H1 (cell line): ENCODE measurements at regions not wholly inside any gene's neighbourhood (a gene's known extent, or its start where the extent isn't known, plus 50 kb on each side); places are given as distances from the start of the nearest gene placed in this dataset.

Experiments used
- ASH2L ChIP-seq: fragments of 200-600, 300-600 bp; sonication (generic); IDR thresholded peaks from one replicate; pipeline ENCODE4 v1.7.1; 2017; ENCODE audit warnings: low read length
- BRCA1 ChIP-seq: IDR thresholded peaks from 2 replicates; pipeline ENCODE4 v1.6.1; 2012; ENCODE audit warnings: low read depth, low read length, improper control_type of control experiment
- POLR2AphosphoS5 ChIP-seq: IDR thresholded peaks from 2 replicates; pipeline ENCODE4 v1.6.1; 2011; ENCODE audit warnings: low read depth, low read length
- RFX5 ChIP-seq: IDR thresholded peaks from 2 replicates; pipeline ENCODE4 v1.6.1; 2011; ENCODE audit warnings: low read depth, low read length, improper control_type of control experiment, borderline replicate concordance
- SIX5 ChIP-seq: IDR thresholded peaks from 2 replicates; pipeline ENCODE4 v1.6.1; 2011; ENCODE audit warnings: mild to moderate bottlenecking, low read depth, low read length
- SP4 ChIP-seq: IDR thresholded peaks from 2 replicates; pipeline ENCODE4 v1.6.1; 2012; ENCODE audit warnings: low read length, inconsistent platforms
- TBP ChIP-seq: IDR thresholded peaks from 2 replicates; pipeline ENCODE4 v1.6.1; 2011; ENCODE audit warnings: low read depth, low read length, improper control_type of control experiment
- ZNF274 ChIP-seq: IDR thresholded peaks from 2 replicates; pipeline ENCODE4 v1.7.0; 2012; ENCODE audit warnings: low read length, borderline replicate concordance; ENCODE audit errors: extremely low read depth
- TF ChIP-seq, protein P1 (sequence below), 3 experiments: IDR thresholded peaks; 1 replicate in 2 of 3; 2 replicates in 1 of 3; pipeline versions ENCODE4 v1.5.1 to v1.6.1; 2011; ENCODE audit warnings: low read length in 3 of 3, mild to moderate bottlenecking in 3 of 3, inconsistent platforms in 2 of 3, low read depth in 1 of 3, moderate library complexity in 1 of 3; ENCODE audit not compliant: insufficient read depth in 1 of 3; ENCODE audit errors: control extremely low read depth in 1 of 3

- TF ChIP-seq RFX5 (no peak), ASH2L (no peak), POLR2AphosphoS5 (no peak), SIX5 (no peak), BRCA1 (no peak), SP4 (no peak), TBP (no peak), ZNF274 (no peak)
- TF ChIP-seq, protein P1, sequence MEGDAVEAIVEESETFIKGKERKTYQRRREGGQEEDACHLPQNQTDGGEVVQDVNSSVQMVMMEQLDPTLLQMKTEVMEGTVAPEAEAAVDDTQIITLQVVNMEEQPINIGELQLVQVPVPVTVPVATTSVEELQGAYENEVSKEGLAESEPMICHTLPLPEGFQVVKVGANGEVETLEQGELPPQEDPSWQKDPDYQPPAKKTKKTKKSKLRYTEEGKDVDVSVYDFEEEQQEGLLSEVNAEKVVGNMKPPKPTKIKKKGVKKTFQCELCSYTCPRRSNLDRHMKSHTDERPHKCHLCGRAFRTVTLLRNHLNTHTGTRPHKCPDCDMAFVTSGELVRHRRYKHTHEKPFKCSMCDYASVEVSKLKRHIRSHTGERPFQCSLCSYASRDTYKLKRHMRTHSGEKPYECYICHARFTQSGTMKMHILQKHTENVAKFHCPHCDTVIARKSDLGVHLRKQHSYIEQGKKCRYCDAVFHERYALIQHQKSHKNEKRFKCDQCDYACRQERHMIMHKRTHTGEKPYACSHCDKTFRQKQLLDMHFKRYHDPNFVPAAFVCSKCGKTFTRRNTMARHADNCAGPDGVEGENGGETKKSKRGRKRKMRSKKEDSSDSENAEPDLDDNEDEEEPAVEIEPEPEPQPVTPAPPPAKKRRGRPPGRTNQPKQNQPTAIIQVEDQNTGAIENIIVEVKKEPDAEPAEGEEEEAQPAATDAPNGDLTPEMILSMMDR (IDR thresholded peaks at IDR 0.05; ENCODE audit: control extremely low read depth in 1 of 3, insufficient read depth in 1 of 3, low read depth in 1 of 3, low read length in 3 of 3) = no peak
Measured at GRCh38 chr3:182117583-182117982, 405.9 kb downstream of the SOX2 start.
